ENCODE measurements at regions not wholly inside any gene's neighbourhood (a gene's known extent, or its start where the extent isn't known, plus 50 kb on each side); places are given as distances from the start of the nearest gene placed in this dataset.

DNA sequence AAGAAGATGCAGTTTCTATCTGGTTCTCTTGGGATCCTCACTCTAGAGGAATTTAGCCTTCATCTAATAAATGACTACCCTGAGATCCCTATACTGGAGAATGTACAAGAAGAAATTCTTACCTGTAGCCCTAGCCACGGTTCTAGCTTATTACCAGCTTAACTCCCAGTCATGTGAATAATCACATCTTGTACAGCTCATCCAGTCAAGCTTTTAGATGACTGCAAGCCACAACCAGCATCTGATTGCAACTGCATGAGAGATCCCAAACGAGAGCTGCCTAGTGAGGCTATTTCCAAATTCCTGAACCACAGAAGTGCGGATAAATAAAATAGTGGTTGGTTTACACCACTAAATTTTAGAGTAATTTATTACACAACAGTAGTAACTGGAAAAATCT, 196.0 kb upstream of the CPHXL start:
- no peak overlapping the region for H3K27ac ChIP-seq (replicated peaks)
- no peaks in the 10 kb centered on the region for H3K9me3 ChIP-seq (replicated peaks)
- no peak overlapping the region for H3K4me3 ChIP-seq
- TF ChIP-seq, protein P1, sequence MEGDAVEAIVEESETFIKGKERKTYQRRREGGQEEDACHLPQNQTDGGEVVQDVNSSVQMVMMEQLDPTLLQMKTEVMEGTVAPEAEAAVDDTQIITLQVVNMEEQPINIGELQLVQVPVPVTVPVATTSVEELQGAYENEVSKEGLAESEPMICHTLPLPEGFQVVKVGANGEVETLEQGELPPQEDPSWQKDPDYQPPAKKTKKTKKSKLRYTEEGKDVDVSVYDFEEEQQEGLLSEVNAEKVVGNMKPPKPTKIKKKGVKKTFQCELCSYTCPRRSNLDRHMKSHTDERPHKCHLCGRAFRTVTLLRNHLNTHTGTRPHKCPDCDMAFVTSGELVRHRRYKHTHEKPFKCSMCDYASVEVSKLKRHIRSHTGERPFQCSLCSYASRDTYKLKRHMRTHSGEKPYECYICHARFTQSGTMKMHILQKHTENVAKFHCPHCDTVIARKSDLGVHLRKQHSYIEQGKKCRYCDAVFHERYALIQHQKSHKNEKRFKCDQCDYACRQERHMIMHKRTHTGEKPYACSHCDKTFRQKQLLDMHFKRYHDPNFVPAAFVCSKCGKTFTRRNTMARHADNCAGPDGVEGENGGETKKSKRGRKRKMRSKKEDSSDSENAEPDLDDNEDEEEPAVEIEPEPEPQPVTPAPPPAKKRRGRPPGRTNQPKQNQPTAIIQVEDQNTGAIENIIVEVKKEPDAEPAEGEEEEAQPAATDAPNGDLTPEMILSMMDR (IDR thresholded peaks at IDR 0.05; ENCODE audit: borderline replicate concordance) = no peak
- intact Hi-C loops (cut with micrococcal nuclease) = no loop called here
- no peak for DNase-seq
- H3K36me3 ChIP-seq = no peaks in the 10 kb centered on the region
- H3K4me1 ChIP-seq = no peaks in the 10 kb centered on the region
- H3K27me3 ChIP-seq (ENCODE audit: low read depth) = peaks cover 5% of the 10 kb centered on the region

GRCh38 chr16:75924397-75924796, 198.1 kb upstream of the CPHXL start:
- Histone ChIP-seq H3K27me3 (ENCODE audit: low read depth) (peaks cover 5% of the 10 kb centered on the region), H3K4me1 (no peaks in the 10 kb centered on the region), H3K4me3 (no peak overlapping the region), H3K9me3 (replicated peaks) (peaks cover 10% of the 10 kb centered on the region), H3K36me3 (no peaks in the 10 kb centered on the region), H3K27ac (replicated peaks) (no peak overlapping the region)
- TF ChIP-seq, protein P1 (IDR thresholded peaks at IDR 0.05; ENCODE audit: borderline replicate concordance) = no peak
- DNase-seq = no peak
- intact Hi-C loops (cut with micrococcal nuclease) = no loop called here

- Histone ChIP-seq H3K27ac (replicated peaks) (no peak overlapping the region), H3K4me3 (no peak overlapping the region), H3K9me3 (replicated peaks) (peaks cover 29% of the 10 kb centered on the region), H3K36me3 (no peaks in the 10 kb centered on the region), H3K4me1 (no peaks in the 10 kb centered on the region), H3K27me3 (ENCODE audit: low read depth) (no peaks in the 10 kb centered on the region)
- no peak for DNase-seq
- intact Hi-C loops (cut with micrococcal nuclease) = no loop called here
- TF ChIP-seq, protein P1 (IDR thresholded peaks at IDR 0.05; ENCODE audit: borderline replicate concordance) = no peak
Observed at GRCh38 chr16:75927810-75928209, 201.5 kb upstream of the CPHXL start.

- Histone ChIP-seq H3K9me3 (replicated peaks) (peaks cover 29% of the 10 kb centered on the region), H3K4me3 (no peak overlapping the region), H3K27ac (replicated peaks) (no peak overlapping the region), H3K4me1 (no peaks in the 10 kb centered on the region), H3K36me3 (no peaks in the 10 kb centered on the region), H3K27me3 (ENCODE audit: low read depth) (no peaks in the 10 kb centered on the region)
- no peak for DNase-seq
- intact Hi-C loops (cut with micrococcal nuclease) = no loop called here
- TF ChIP-seq, protein P1 (IDR thresholded peaks at IDR 0.05; ENCODE audit: borderline replicate concordance) = no peak
Observed at GRCh38 chr16:75928295-75928694, 202.0 kb upstream of the CPHXL start.

DNA sequence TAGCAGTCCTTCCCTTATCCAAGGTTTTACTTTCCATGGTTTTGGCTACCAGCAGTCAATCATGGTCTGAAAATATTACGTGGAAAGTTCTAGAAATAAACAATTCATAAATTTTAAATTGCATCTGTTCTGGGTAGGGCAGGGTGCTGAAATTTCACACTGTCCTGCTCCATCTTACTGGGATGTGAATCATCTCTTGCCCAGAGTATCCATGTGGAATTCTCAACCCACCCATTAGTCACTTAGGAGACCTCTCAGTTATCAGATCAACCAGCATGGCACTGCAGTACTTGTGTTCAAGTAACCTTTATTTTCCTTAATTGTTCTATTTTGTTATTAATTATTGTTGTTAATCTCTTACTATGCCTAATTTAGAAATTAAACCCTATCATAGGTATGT, 202.8 kb upstream of the CPHXL start:
- Histone ChIP-seq H3K27ac (replicated peaks) (no peak overlapping the region), H3K36me3 (no peaks in the 10 kb centered on the region), H3K4me1 (no peaks in the 10 kb centered on the region), H3K9me3 (replicated peaks) (peaks cover 34% of the 10 kb centered on the region), H3K4me3 (no peak overlapping the region), H3K27me3 (ENCODE audit: low read depth) (no peaks in the 10 kb centered on the region)
- no peak for DNase-seq
- intact Hi-C loops (cut with micrococcal nuclease) = no loop called here
- TF ChIP-seq, protein P1 (IDR thresholded peaks at IDR 0.05; ENCODE audit: borderline replicate concordance) = no peak

- H3K27ac ChIP-seq (replicated peaks) = no peak overlapping the region
- intact Hi-C loops (cut with micrococcal nuclease) = no loop called here
- no peak for DNase-seq
- H3K4me1 ChIP-seq = no peaks in the 10 kb centered on the region
- H3K9me3 ChIP-seq (replicated peaks) = peaks cover 34% of the 10 kb centered on the region
- H3K4me3 ChIP-seq = no peak overlapping the region
- no peaks in the 10 kb centered on the region for H3K36me3 ChIP-seq
- H3K27me3 ChIP-seq (ENCODE audit: low read depth) = no peaks in the 10 kb centered on the region
- TF ChIP-seq, protein P1 (IDR thresholded peaks at IDR 0.05; ENCODE audit: borderline replicate concordance) = no peak
Observed at GRCh38 chr16:75931043-75931442, 204.8 kb upstream of the CPHXL start.

Data from left ventricle myocardium inferior (tissue), 1 donor.